ENCODE measurements at regions not wholly inside any gene's neighbourhood (a gene's known extent, or its start where the extent isn't known, plus 50 kb on each side); places are given as distances from the start of the nearest gene placed in this dataset.

- TF ChIP-seq, protein P1, sequence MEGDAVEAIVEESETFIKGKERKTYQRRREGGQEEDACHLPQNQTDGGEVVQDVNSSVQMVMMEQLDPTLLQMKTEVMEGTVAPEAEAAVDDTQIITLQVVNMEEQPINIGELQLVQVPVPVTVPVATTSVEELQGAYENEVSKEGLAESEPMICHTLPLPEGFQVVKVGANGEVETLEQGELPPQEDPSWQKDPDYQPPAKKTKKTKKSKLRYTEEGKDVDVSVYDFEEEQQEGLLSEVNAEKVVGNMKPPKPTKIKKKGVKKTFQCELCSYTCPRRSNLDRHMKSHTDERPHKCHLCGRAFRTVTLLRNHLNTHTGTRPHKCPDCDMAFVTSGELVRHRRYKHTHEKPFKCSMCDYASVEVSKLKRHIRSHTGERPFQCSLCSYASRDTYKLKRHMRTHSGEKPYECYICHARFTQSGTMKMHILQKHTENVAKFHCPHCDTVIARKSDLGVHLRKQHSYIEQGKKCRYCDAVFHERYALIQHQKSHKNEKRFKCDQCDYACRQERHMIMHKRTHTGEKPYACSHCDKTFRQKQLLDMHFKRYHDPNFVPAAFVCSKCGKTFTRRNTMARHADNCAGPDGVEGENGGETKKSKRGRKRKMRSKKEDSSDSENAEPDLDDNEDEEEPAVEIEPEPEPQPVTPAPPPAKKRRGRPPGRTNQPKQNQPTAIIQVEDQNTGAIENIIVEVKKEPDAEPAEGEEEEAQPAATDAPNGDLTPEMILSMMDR (IDR thresholded peaks at IDR 0.05) = no peak
- Histone ChIP-seq H3K9me3 (no peaks in the 10 kb centered on the region), H3K27me3 (no peaks in the 10 kb centered on the region), H3K36me3 (no peaks in the 10 kb centered on the region), H3K4me3 (no peak overlapping the region), H3K4me1 (peaks cover 0 to 27% of the 10 kb centered on the region in 2 donors), H3K27ac (no peak overlapping the region)
- DNase-seq (ENCODE audit: low spot score) = no peak
Measured at GRCh38 chr10:4355350-4355749, 470.7 kb upstream of the AKR1E2 start.

- no peaks in the 10 kb centered on the region for H3K36me3 ChIP-seq
- H3K4me3 ChIP-seq = no peak overlapping the region
- H3K27ac ChIP-seq = peak overlapping the region in 1 of 2 donors; percentile 42
- H3K27me3 ChIP-seq = no peaks in the 10 kb centered on the region
- TF ChIP-seq, protein P1 (IDR thresholded peaks at IDR 0.05) = no peak
- no peaks in the 10 kb centered on the region for H3K9me3 ChIP-seq
- no peak for DNase-seq (ENCODE audit: low spot score)
- peaks cover 0 to 27% of the 10 kb centered on the region in 2 donors for H3K4me1 ChIP-seq
Measured at GRCh38 chr10:4354382-4354812, 471.6 kb upstream of the AKR1E2 start.

DNA sequence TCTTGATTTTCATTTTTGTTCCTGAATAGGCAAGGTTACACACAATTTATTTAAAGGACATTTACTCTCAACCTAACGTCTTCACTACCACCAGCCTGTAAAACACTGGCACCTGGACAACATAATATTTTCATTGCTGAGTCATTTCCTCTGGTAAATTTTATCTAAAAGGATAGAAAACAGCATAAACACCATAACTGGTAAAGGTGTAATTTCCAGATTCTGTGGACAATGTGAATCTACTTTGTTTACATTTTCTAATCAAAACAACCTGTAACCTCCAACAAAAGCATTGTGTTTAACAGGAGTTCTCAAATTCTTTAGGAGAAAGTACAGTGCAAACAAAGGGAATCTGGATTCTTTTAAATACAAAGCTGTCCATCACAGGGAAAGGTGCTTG lies 472.0 kb upstream of the AKR1E2 start:
- Histone ChIP-seq H3K4me3 (no peak overlapping the region), H3K4me1 (peaks cover 0 to 27% of the 10 kb centered on the region in 2 donors), H3K27ac (peak overlapping the region in 1 of 2 donors; percentile 42), H3K9me3 (no peaks in the 10 kb centered on the region), H3K27me3 (no peaks in the 10 kb centered on the region), H3K36me3 (no peaks in the 10 kb centered on the region)
- TF ChIP-seq, protein P1 (IDR thresholded peaks at IDR 0.05) = no peak
- DNase-seq (ENCODE audit: low spot score) = no peak

DNA sequence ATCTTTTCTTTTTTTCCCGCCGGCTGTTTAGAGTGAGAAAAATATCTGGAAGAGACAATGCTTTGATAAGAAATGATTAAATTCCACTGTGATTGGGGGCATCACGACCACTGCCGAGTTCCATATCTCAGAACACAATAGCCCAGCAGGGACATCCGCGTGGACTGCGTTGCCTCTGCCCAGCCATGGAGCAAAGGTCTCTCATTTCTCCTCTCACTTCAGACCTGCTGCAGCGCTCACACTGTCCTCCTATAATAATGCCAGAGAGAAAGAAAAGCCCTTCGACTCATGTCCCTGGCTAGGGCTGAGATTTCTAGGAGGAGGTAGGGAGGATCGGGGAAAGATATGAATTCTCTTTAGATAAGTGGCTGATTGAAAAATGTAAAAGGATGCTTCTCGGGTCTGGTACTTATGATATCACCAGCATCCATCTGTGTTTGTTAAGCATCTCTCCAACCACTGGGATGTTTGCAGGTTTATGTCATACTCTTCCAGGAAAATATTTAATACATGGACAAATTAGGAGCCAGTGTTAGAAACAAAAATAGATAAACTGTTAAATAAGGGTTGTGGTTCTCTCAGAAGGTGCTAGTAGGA lies 472.9 kb upstream of the AKR1E2 start:
- DNase-seq (ENCODE audit: low spot score) = no peak

DNA sequence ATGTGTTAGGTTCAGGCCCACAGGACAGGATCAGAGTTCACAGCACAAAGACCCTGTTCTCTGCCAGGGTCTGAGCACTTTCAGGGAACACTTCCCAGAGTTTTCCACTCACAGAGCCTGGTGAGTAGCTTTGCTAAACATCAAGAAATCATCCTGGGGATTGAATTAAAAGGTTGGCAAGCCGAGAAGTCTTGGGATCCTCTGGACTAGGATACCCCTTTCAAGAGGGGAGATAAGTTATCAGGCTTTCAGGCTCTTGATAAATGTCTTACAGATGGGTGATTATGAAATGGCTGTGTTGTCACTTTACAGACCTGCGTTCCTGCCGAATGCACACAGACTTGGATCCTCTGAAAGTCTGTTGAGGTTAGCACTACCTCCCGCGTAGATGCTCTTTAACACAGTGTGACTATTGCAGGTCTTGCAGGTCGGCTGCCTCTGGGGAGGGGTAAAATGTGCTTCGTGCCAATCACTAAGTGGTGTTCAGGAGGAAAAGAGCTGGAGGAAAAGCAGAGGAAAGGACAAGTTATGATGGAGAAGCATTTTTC lies 473.5 kb upstream of the AKR1E2 start:
- Histone ChIP-seq H3K4me1 (peaks cover 0 to 27% of the 10 kb centered on the region in 2 donors), H3K36me3 (no peaks in the 10 kb centered on the region), H3K27ac (no peak overlapping the region), H3K4me3 (no peak overlapping the region), H3K27me3 (no peaks in the 10 kb centered on the region), H3K9me3 (no peaks in the 10 kb centered on the region)
- TF ChIP-seq, protein P1 (IDR thresholded peaks at IDR 0.05) = no peak
- DNase-seq (ENCODE audit: low spot score) = peak; percentile 65

More for the DNA sequence above, 472.9 kb upstream of the AKR1E2 start:
- Histone ChIP-seq H3K9me3 (no peaks in the 10 kb centered on the region), H3K36me3 (no peaks in the 10 kb centered on the region), H3K4me3 (no peak overlapping the region), H3K27me3 (no peaks in the 10 kb centered on the region), H3K27ac (peak overlapping the region in 1 of 2 donors; percentile 30), H3K4me1 (peaks cover 0 to 27% of the 10 kb centered on the region in 2 donors)
- TF ChIP-seq, protein P1 (IDR thresholded peaks at IDR 0.05) = no peak

All from right atrium auricular region (tissue), 2 donors.